NOMO-1 treated with DMSO at 0.1 percent for 48 hours (cell line): ENCODE measurements at regions not wholly inside any gene's neighbourhood (a gene's known extent, or its start where the extent isn't known, plus 50 kb on each side); places are given as distances from the start of the nearest gene placed in this dataset.

Experiments
- DNase-seq: peaks from one replicate; lab custom pipeline; 2025; ENCODE audit not compliant: unreplicated experiment; lab: John Stamatoyannopoulos, UW

DNA sequence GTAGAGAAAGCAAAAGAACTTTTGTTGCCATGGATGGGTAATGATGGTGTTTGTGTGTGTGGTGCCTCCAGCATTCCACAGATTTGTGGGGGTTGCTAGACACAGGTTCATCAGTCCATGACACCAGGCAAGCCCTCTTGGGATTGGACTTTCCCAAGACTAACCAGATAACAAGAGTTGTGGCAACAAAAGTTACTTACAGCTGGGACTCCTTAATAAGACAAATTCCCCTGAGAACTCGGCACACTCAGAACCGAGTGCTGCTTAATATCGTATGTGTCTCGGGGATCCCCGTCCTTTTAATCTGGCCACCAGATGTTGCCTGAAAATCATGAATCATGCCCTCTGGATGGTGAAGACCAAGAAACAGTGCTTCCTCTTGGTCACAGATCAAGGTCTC lies 193.3 kb downstream of the AJAP1 start:
- DNase-seq = no peak
